ENCODE measurements at regions not wholly inside any gene's neighbourhood (a gene's known extent, or its start where the extent isn't known, plus 50 kb on each side); places are given as distances from the start of the nearest gene placed in this dataset.

GRCh38 chr4:81550388-81550859 lies 78.7 kb upstream of the RASGEF1B start:
- no peak for DNase-seq (ENCODE audit: low spot score)

GRCh38 chr4:81549984-81550383 lies 78.3 kb upstream of the RASGEF1B start:
- no peak for DNase-seq (ENCODE audit: low spot score)

GRCh38 chr4:81546777-81547176 lies 75.1 kb upstream of the RASGEF1B start:
- DNase-seq (ENCODE audit: low spot score), result no peak

- no peak for DNase-seq (ENCODE audit: low spot score)
These were observed 69.6 kb upstream of the RASGEF1B start for GRCh38 chr4:81541161-81541945.

- DNase-seq (ENCODE audit: low spot score), result no peak
These were observed 67.2 kb upstream of the RASGEF1B start for GRCh38 chr4:81538716-81539427.

GRCh38 chr4:81531410-81531809 lies 59.7 kb upstream of the RASGEF1B start:
- no peak for DNase-seq (ENCODE audit: low spot score)

GRCh38 chr4:81528979-81529378 lies 57.3 kb upstream of the RASGEF1B start:
- DNase-seq (ENCODE audit: low spot score), result no peak

- no peak for DNase-seq (ENCODE audit: low spot score)
These were observed 56.5 kb upstream of the RASGEF1B start for GRCh38 chr4:81528200-81528599.

- DNase-seq (ENCODE audit: low spot score), result no peak
These were observed 56.0 kb upstream of the RASGEF1B start for GRCh38 chr4:81527709-81528108.

- DNase-seq (ENCODE audit: low spot score), result no peak
These were observed 55.4 kb upstream of the RASGEF1B start for GRCh38 chr4:81527115-81527514.

GRCh38 chr4:81526706-81527105 lies 55.0 kb upstream of the RASGEF1B start:
- no peak for DNase-seq (ENCODE audit: low spot score)

GRCh38 chr4:81523672-81524327 lies 52.1 kb upstream of the RASGEF1B start:
- DNase-seq (ENCODE audit: low spot score), result peak; percentile 63

GRCh38 chr4:81522711-81523110 lies 51.0 kb upstream of the RASGEF1B start:
- DNase-seq (ENCODE audit: low spot score), result no peak

- DNase-seq (ENCODE audit: low spot score), result no peak
These were observed 50.0 kb upstream of the RASGEF1B start for GRCh38 chr4:81521708-81522107.
